ENCODE measurements at regions not wholly inside any gene's neighbourhood (a gene's known extent, or its start where the extent isn't known, plus 50 kb on each side); places are given as distances from the start of the nearest gene placed in this dataset.

DNA sequence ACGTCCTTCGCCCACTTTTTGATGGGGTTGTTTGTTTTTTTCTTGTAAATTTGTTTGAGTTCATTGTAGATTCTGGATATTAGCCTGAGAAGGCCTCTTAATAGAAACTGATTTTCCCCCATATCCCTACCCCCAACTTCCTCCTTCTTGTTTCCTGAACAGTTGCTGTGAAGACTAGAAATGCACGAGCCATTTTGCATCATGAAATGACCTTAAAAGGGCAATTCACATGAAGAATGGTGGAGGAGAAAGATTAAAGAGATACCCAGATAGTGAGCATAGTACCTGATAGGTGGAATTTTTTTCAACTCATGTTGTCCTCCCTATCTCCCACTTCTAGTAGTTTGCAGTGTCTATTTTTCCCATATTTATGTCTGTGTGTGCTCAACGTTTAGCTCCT is 55.2 kb upstream of the KCNH8 start:
- no peak for DNase-seq (ENCODE audit: low read depth)

- no peak for DNase-seq (ENCODE audit: low read depth)
Measured at GRCh38 chr3:19077388-19077787, 70.9 kb upstream of the KCNH8 start.

- DNase-seq (ENCODE audit: low read depth): no peak
Measured at GRCh38 chr3:19075037-19075436, 73.3 kb upstream of the KCNH8 start.

- no peak for DNase-seq (ENCODE audit: low read depth)
Measured at GRCh38 chr3:19074257-19074900, 73.9 kb upstream of the KCNH8 start.

DNA sequence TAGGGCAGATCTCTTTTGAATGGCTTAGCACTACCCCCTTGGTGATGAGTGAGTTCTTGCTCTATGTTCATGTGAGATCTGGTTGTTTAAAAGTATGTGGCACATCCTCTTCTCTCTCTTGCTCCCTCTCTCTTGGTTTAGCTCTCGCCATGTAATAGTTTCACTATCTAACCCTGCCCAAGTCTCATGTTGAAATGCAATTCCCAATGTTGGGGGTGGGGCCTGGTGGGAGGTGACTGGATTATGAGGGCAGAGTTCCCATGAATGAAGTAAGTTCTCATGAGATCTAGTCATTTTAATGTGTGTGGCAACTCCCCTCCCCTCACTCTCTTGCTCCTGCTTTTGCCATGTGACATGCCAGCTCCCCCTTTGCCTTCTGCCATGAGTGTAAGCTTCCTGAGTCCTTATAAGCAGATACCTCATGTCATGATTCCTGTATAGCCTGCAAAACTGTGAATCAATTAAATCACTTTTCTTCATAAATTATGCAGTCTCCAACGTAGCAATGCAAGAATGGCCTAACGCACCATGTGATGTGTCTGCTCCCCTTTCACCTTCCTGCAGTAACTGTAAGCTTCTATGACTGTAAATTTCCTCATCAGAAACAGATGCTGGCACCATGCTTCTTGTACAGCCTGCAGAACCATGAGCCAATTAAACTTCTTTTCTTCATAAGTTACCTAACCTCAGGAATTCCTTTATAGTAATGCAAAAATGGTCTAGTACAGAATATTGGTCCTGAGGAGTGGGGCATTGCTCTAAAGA is 74.8 kb upstream of the KCNH8 start:
- no peak for DNase-seq (ENCODE audit: low read depth)

DNA sequence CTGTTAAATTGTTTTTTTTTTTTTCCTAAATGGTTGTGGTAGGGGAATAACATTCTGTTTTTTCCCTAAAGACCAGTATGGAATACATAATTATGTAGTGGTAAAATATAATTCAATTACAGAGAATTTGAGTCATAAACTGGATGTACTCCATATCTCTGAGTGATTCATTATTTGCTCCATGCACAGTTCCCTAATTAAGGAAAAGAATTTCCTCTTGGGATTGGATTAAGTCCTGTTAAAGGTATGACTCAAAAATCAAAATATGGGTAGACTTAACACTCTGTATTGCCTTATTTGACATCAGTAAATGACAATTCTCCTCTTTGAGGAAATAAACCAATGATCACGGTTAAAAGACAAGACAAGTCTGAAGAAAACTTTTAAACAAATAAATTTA is 78.0 kb upstream of the KCNH8 start:
- no peak for DNase-seq (ENCODE audit: low read depth)

DNA sequence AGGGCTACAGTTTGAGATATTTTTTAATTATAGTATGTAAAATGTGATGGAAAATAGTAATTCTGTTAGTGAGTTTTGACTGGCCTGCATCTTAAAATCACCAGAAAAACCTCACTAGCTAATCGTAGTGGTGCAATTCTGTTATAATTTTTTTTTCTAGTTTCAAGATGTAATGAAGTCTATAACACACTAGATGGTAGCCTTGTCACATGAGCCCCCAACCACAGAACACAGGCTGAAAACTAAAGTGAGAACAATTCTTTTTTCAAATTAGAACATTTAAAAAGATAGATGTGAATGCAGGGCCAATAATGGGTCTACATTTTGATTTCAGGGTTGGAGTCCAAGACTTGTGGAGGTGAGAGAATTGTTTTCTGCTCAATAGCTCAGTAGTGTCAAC is 83.3 kb upstream of the KCNH8 start:
- DNase-seq (ENCODE audit: low read depth): no peak

- no peak for DNase-seq (ENCODE audit: low read depth)
Measured at GRCh38 chr3:19063936-19064335, 84.4 kb upstream of the KCNH8 start.

GRCh38 chr3:19060404-19060803 is 87.9 kb upstream of the KCNH8 start:
- DNase-seq (ENCODE audit: low read depth): no peak

DNA sequence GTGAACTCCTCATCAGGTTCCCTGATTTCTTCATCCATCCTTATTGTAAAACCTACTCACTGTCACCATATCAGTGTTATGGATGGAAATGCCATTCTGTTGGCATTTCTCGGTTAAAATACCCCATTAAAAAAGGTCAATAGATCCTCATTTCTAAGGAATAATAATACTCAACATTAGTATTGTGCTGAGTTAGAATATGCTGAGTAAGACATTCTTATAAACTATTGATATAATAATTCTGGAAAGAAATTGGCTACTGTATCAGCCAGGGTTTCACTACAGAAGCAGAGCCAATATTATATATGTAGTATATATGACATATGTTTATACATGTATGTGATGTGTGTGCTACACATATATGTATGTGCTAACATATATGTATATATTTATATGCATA is 95.4 kb upstream of the KCNH8 start:
- DNase-seq (ENCODE audit: low read depth): no peak

DNA sequence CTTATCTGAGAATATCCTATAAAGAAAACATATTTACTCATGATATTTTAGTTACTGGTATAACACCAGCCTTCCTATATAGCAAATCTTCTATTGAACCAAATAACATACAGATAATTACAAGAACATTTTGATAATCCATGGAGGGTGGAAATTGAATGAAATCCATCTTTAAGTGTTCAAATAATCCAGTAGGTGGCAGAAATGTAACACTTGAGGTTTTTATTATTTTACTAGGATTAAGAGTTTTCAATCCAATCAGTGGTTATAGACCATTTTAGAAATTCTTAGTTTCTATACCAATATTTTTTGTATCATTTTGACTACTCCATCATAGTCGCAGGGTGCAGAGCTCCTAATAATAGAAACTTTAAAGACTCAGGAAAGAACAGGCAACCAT is 101.9 kb upstream of the KCNH8 start:
- no peak for DNase-seq (ENCODE audit: low read depth)

DNA sequence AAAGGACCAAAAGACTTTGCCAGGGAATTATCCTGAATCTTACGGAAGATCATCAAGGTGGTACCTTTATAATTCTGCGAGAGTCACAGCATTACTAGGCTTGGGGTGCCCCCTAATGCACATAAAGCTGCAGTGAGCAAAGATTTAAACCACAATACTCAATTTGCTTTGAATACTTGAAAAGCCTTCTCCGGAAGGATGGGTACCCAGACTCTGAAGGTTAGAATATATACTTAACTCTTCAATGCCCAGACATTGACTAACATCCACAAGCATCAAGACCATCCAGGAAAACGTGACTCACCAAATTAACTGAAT is 117.8 kb upstream of the KCNH8 start:
- DNase-seq (ENCODE audit: low read depth): no peak

- no peak for DNase-seq (ENCODE audit: low read depth)
Measured at GRCh38 chr3:19029837-19030521, 118.3 kb upstream of the KCNH8 start.

GRCh38 chr3:19025441-19025840 is 122.9 kb upstream of the KCNH8 start:
- DNase-seq (ENCODE audit: low read depth): no peak

GRCh38 chr3:19022546-19022945 is 125.8 kb upstream of the KCNH8 start:
- DNase-seq (ENCODE audit: low read depth): no peak

- no peak for DNase-seq (ENCODE audit: low read depth)
Measured at GRCh38 chr3:19016851-19017250, 131.5 kb upstream of the KCNH8 start.

- no peak for DNase-seq (ENCODE audit: low read depth)
Measured at GRCh38 chr3:19013879-19014278, 134.4 kb upstream of the KCNH8 start.

- DNase-seq (ENCODE audit: low read depth): no peak
Measured at GRCh38 chr3:19012846-19013245, 135.5 kb upstream of the KCNH8 start.

GRCh38 chr3:19002606-19003005 is 145.7 kb upstream of the KCNH8 start:
- DNase-seq (ENCODE audit: low read depth): no peak

DNA sequence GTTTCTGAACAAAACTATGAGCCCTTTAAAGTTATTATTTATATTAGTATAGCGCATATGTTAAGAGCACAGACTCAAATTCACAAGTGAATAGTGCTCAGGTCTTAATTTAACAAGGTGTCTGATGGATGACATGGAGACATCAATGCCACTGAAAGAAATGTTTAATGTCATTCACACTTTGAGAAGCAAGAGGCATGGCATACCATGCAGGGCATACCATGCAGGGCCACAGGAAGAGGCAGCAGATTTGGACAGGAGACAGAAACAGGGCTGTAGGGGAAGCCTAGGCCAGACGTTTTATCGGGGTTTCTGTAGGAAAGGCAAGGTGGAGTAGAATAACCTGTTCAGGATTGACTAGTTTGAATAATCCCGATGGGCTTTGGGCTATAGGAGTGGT is 150.2 kb upstream of the KCNH8 start:
- no peak for DNase-seq (ENCODE audit: low read depth)

DNA sequence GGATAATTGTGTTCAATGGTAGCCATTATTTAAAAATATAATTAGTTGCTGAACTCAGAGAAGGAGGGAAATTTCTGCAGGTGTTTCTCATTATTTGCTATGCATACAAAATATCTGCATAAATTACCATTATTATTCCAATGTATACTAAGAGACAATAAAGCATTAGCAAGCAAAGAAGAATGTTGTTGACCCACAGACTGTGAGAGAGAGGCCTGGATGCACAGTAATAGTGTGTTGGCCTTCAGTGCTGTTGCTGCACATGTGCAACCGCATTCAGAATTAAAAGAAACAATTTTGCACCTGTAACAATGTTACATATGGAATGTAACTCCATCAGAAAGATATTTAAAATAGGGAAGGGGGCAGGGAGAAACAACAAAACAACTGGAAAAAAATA is 155.6 kb upstream of the KCNH8 start:
- no peak for DNase-seq (ENCODE audit: low read depth)

GRCh38 chr3:18989237-18989795 is 159.0 kb upstream of the KCNH8 start:
- DNase-seq (ENCODE audit: low read depth): no peak

- peak; percentile 0 for DNase-seq (ENCODE audit: low read depth)
Measured at GRCh38 chr3:18988614-18989229, 159.6 kb upstream of the KCNH8 start.

Data from ELR (cell line).